ENCODE measurements at regions not wholly inside any gene's neighbourhood (a gene's known extent, or its start where the extent isn't known, plus 50 kb on each side); places are given as distances from the start of the nearest gene placed in this dataset.
"Not testable (repeated sequence)": the region's sequence is repeated elsewhere in the genome, so short reads cannot be mapped to it uniquely, and the experiment has no call there.

DNA sequence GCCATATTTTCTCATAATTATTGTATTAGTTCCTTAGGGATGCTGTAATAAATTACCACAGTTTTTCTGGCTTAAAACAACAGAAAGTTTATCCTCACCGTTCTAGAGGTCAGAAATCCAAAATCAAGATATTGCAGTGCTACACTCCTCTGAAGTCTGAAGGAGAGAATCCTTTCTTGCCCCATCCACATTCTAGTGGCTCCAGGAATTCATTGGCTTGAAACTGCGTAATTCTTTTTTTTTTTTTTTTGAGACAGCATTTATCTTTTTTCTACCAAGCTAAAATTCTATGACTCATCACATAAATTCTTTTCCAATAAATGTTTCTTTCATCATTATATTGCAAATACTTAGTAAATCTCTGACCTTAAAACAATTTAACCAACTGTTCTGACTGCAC, 451.0 kb upstream of the RGS18 start:
- H3K36me3 Mint-ChIP-seq (ENCODE audit: low read depth): no peaks in the 10 kb centered on the region
- intact Hi-C loops (cut with micrococcal nuclease): no loop called here
- H3K27ac Mint-ChIP-seq: no peak overlapping the region
- TF ChIP-seq, protein P1, sequence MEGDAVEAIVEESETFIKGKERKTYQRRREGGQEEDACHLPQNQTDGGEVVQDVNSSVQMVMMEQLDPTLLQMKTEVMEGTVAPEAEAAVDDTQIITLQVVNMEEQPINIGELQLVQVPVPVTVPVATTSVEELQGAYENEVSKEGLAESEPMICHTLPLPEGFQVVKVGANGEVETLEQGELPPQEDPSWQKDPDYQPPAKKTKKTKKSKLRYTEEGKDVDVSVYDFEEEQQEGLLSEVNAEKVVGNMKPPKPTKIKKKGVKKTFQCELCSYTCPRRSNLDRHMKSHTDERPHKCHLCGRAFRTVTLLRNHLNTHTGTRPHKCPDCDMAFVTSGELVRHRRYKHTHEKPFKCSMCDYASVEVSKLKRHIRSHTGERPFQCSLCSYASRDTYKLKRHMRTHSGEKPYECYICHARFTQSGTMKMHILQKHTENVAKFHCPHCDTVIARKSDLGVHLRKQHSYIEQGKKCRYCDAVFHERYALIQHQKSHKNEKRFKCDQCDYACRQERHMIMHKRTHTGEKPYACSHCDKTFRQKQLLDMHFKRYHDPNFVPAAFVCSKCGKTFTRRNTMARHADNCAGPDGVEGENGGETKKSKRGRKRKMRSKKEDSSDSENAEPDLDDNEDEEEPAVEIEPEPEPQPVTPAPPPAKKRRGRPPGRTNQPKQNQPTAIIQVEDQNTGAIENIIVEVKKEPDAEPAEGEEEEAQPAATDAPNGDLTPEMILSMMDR (IDR thresholded peaks at IDR 0.05): no peak
- POLR2A ChIA-PET: no interaction called here
- no peaks in the 10 kb centered on the region for H3K27me3 Mint-ChIP-seq
- DNase-seq (no peak), ATAC-seq (ENCODE audit: low read depth) (no peak)
- CTCF ChIA-PET: no interaction called here
- H3K4me3 Mint-ChIP-seq: no peak overlapping the region
- H3K4me1 Mint-ChIP-seq: no peaks in the 10 kb centered on the region
- H3K9me3 Mint-ChIP-seq: no peaks in the 10 kb centered on the region

DNA sequence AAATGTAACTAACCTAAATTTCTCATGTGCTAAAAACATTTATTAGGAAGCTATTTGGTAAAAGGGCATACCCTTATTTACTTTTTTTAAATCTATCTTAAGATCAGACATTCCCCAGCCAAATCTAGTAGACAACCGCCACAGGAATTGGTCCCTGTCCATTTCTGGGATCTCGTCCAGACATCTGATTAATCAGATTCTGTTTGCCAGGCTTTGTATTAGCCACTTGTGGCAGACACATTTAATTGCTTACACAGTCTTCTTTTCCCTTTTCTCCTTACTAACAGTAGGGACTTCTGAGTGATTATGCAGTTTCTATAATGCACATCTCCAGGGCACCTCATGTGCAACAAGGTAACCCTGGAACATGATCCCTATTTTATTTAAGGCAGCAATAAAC, 449.0 kb upstream of the RGS18 start:
- ATAC-seq (ENCODE audit: low read depth): no peak
- Mint-ChIP-seq H3K36me3 (ENCODE audit: low read depth) (no peaks in the 10 kb centered on the region), H3K4me3 (no peak overlapping the region), H3K4me1 (no peaks in the 10 kb centered on the region), H3K9me3 (no peaks in the 10 kb centered on the region), H3K27ac (no peak overlapping the region), H3K27me3 (no peaks in the 10 kb centered on the region)
- DNase-seq: no peak
- intact Hi-C loops (cut with micrococcal nuclease): no loop called here
- CTCF ChIA-PET: no interaction called here
- TF ChIP-seq, protein P1 (IDR thresholded peaks at IDR 0.05): no peak
- POLR2A ChIA-PET: no interaction called here

DNA sequence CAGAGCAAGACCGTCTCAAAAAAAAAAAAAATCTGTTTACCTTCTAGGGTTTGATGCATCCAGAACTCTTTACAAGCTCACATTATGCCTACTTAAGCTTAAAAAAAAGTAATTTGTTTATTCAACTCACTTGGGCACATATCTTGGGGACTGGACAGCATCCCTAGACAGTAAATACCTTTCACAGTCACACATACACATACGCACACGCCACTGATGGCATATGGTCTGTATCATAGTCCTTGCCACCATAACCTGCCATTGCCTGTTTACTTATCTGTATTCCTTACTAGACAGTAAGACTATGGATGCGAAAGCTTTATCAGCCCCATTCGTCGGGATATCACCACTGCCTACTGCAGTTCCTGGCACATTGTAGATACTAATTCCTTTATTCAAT, 446.3 kb upstream of the RGS18 start:
- ATAC-seq (ENCODE audit: low read depth) (no peak), DNase-seq (no peak)
- TF ChIP-seq, protein P1 (IDR thresholded peaks at IDR 0.05): no peak
- Mint-ChIP-seq H3K4me3 (no peak overlapping the region), H3K27me3 (no peaks in the 10 kb centered on the region), H3K4me1 (no peaks in the 10 kb centered on the region), H3K27ac (no peak overlapping the region), H3K36me3 (ENCODE audit: low read depth) (no peaks in the 10 kb centered on the region), H3K9me3 (no peaks in the 10 kb centered on the region)
- intact Hi-C loops (cut with micrococcal nuclease): no loop called here
- ChIA-PET POLR2A (no interaction called here), CTCF (no interaction called here)

DNA sequence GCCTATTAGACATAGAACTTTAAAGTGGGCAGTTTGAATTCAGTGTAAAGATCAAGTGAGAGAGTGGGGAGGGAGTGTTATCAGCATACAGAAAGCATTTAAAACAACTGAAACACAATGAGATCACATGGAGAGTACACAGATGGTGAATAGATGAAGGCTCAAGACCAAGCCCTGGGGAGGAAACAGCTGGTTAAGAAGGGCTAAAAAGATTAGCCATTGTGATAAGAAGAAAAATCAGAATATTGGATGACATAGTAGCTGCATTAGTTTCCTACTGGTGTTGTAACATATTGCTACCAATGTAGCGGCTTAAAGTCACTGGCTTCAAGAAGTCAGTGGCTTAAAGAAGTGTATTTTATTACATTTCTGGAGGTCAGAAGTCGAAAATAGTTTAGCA, 443.4 kb upstream of the RGS18 start:
- Mint-ChIP-seq H3K4me1 (no peaks in the 10 kb centered on the region), H3K36me3 (ENCODE audit: low read depth) (no peaks in the 10 kb centered on the region), H3K27ac (no peak overlapping the region), H3K27me3 (no peaks in the 10 kb centered on the region), H3K4me3 (no peak overlapping the region), H3K9me3 (no peaks in the 10 kb centered on the region)
- intact Hi-C loops (cut with micrococcal nuclease): no loop called here
- TF ChIP-seq, protein P1 (IDR thresholded peaks at IDR 0.05): no peak
- ATAC-seq (ENCODE audit: low read depth) (no peak), DNase-seq (no peak)
- POLR2A ChIA-PET: no interaction called here
- CTCF ChIA-PET: no interaction called here

DNA sequence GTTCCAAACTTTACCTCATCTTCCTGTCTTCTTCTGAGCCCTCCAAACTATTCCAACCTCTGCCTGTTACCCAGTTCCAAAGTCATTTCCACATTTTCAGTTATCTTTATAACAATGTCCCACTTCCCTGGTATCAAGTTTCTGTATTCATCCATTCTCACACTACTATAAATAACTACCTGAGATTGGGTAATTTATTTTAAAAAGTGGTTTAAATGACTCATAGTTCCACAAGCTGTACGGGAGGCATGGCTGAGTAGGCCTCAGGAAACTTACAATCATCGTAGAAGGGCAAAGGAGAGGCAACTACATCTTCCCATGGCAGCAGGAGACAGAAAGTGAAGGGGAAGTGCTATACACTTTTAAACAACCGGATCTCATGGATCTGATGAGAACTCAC, 428.5 kb upstream of the RGS18 start:
- no peak overlapping the region for H3K27ac Mint-ChIP-seq
- TF ChIP-seq, protein P1 (IDR thresholded peaks at IDR 0.05): no peak
- ATAC-seq (ENCODE audit: low read depth): no peak
- H3K4me1 Mint-ChIP-seq: no peaks in the 10 kb centered on the region
- H3K4me3 Mint-ChIP-seq: no peak overlapping the region
- intact Hi-C loops (cut with micrococcal nuclease): no loop called here
- POLR2A ChIA-PET: no interaction called here
- no peaks in the 10 kb centered on the region for H3K36me3 Mint-ChIP-seq (ENCODE audit: low read depth)
- CTCF ChIA-PET: no interaction called here
- no peak for DNase-seq
- H3K27me3 Mint-ChIP-seq: no peaks in the 10 kb centered on the region
- peaks cover 4% of the 10 kb centered on the region for H3K9me3 Mint-ChIP-seq

DNA sequence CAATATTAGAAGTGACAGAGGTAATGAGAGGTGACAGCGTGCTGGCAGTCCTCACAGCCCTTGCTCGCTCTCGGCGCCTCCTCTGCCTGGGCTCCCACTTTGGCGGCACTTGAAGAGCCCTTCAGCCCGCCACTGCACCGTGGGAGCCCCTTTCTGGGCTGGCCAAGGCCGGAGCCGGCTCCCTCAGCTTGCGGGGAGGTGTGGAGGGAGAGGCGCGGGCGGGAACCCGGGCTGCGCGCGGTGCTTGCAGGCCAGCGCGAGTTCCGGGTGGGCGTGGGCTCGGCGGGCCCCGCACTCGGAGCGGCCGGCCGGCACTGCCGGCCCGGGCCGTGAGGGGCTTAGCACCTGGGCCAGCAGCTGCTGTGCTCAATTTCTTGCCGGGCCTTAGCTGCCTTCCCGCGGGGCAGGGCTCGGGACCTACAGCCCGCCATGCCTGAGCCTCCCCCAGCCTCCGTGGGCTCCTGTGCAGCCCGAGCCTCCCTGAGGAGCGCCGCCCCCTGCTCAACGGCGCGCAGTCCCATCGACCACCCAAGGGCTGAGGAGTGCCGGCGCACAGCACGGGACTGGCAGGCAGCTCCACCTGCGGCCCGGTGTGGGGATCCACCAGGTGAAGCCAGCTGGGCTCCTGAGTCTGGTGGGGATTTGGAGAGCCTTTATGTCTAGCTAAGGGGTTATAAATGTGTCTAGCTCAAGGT, 426.5 kb upstream of the RGS18 start:
- H3K4me1 Mint-ChIP-seq; POLR2A ChIA-PET; H3K27me3 Mint-ChIP-seq; intact Hi-C loops (cut with micrococcal nuclease); H3K27ac Mint-ChIP-seq; DNase-seq; H3K9me3 Mint-ChIP-seq; ATAC-seq (ENCODE audit: low read depth); H3K36me3 Mint-ChIP-seq (ENCODE audit: low read depth); CTCF ChIA-PET; H3K4me3 Mint-ChIP-seq: not testable (repeated sequence)
